Neural progenitor cell (in vitro differentiated cells): ENCODE measurements at regions not wholly inside any gene's neighbourhood (a gene's known extent, or its start where the extent isn't known, plus 50 kb on each side); places are given as distances from the start of the nearest gene placed in this dataset.

Experiments
- EZH2 ChIP-seq: fragments of 200-600 bp; sonication (generic); IDR thresholded peaks from 2 replicates; pipeline ENCODE4 v1.6.1; 2017; ENCODE audit warnings: antibody characterized with exemption, mild to moderate bottlenecking, moderate library complexity
- EZH2phosphoT487 ChIP-seq: fragments of 200-600 bp; sonication (generic); IDR thresholded peaks from 2 replicates; pipeline ENCODE4 v1.6.1; 2017; ENCODE audit warnings: antibody characterized with exemption
- TF ChIP-seq, protein P1 (sequence below): fragments of 200-600 bp; sonication (generic); IDR thresholded peaks from 2 replicates; pipeline ENCODE4 v1.5.1; 2017; ENCODE audit warnings: antibody characterized with exemption, mild to moderate bottlenecking

GRCh38 chr22:49322231-49322630 lies 505.4 kb downstream of the BRD1 start:
- TF ChIP-seq, protein P1, sequence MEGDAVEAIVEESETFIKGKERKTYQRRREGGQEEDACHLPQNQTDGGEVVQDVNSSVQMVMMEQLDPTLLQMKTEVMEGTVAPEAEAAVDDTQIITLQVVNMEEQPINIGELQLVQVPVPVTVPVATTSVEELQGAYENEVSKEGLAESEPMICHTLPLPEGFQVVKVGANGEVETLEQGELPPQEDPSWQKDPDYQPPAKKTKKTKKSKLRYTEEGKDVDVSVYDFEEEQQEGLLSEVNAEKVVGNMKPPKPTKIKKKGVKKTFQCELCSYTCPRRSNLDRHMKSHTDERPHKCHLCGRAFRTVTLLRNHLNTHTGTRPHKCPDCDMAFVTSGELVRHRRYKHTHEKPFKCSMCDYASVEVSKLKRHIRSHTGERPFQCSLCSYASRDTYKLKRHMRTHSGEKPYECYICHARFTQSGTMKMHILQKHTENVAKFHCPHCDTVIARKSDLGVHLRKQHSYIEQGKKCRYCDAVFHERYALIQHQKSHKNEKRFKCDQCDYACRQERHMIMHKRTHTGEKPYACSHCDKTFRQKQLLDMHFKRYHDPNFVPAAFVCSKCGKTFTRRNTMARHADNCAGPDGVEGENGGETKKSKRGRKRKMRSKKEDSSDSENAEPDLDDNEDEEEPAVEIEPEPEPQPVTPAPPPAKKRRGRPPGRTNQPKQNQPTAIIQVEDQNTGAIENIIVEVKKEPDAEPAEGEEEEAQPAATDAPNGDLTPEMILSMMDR, result no peak
- no peak for TF ChIP-seq EZH2phosphoT487
- no peak for TF ChIP-seq EZH2
